HG02623 (cell line): ENCODE measurements at regions not wholly inside any gene's neighbourhood (a gene's known extent, or its start where the extent isn't known, plus 50 kb on each side); places are given as distances from the start of the nearest gene placed in this dataset.

Experiments used
- ATAC-seq: cut with Tn5 transposase; IDR thresholded peaks from one replicate; pipeline ENCODE4 v1.9.1; 2021; ENCODE audit warnings: moderate library complexity; ENCODE audit not compliant: unreplicated experiment

DNA sequence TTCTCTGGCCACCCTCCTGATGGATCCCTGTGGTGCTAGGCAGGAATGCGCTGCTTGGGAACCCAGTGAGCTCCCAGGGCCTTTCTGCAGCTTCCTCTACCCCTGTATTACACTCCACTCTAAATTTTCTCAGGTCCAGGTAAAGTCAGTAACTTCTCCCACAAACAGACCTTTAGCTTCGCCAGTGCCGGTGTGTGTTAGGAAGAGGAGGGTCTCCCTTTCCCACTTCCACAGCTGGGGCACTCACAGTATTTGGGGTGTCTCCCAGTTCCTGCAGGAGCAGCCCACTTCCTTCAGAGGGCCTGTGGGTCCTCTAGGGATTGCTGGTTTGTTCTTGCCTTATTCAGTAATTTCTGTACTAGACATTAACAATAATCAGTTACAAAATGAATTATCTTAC, 193.5 kb upstream of the PCDH17 start:
- ATAC-seq = no peak

- no peak for ATAC-seq
These were observed 188.1 kb upstream of the PCDH17 start for GRCh38 chr13:57443494-57443893.

DNA sequence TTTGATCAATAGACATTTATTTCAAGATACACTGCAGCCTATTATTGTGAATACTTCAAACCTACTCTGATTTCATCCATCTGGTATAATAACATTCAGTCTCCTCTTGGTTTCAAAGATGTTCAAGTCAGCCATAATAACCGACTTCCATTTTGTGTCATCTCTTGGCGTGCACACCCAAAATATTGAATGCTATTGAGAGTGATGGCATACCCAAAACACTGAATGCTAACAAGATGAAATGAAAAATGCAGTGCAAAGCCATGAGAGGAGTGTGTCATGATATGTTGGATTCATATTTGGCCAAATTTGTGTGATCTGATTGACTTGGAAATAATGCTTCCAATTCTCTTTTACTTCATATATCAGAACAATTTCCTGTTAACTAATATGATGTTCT, 181.2 kb upstream of the PCDH17 start:
- no peak for ATAC-seq

DNA sequence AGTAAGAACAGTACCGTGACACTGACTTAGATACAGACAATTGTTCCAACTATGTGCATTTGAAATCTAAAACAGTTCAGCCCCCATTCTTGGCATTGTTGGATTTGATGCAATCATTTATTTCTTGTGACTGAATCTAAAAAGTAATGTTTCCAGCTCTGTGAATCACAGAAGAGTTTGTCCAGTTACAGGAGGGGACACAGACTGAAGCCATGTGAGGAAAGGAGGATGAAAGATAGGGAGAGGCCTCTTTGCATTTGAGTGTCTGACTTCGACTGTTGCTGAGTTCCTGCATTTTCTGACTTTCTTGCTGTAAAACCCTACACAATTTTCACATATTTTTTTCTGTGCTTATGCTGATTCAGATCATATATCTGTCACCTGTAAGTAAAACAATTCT, 179.3 kb upstream of the PCDH17 start:
- no peak for ATAC-seq

DNA sequence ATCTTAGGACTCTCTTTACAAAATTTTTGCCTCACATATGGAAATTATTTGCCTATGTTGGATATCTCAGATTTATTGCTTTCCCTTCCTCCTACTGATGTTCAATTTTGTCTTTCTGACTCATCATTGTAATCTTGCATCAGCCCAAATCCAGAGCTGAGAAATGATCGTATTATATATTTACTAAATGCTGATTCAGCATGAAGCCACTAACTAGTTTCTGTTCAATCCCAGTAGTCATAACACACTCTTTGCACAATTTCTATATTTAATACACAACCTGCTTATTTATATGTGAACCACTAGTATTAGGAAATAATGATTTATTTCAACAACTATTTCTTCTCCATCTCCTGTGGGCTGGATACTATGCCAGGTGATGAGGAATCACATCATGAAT, 161.1 kb upstream of the PCDH17 start:
- no peak for ATAC-seq

- ATAC-seq = no peak
These were observed 140.2 kb upstream of the PCDH17 start for GRCh38 chr13:57491318-57491717.

DNA sequence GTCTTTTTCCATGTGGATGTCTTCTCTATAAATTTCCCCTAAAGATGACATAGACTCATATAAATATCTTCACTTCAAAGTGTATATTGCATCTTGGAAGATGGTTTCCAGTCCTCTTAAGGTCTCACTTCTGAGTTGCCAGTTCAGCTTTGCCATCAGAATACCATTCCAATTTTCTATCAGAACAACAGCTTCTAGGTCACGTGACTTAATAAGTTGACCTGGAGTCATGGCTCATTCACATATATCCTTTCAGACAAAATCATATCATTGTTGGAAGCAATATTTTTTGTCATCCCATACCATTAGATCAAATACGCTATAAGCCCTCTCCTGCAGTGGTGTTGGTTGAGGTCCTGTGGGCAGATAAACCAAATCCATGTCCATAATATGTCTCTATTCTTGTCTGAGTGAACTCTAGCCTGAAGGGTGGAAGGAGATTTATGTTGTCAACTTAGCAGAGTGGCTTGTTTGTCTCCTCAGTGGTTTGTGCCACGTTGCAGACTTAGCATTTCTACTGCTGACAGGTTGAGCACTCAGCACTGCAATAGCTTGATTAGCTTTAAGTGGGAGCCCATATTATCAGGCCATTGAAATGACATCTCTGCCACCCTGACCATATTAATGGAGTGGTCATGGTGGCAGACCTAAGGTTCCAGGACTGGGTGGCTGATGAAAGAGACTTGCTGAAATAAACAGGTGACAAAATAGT, 123.6 kb upstream of the PCDH17 start:
- ATAC-seq = no peak

- no peak for ATAC-seq
These were observed 119.9 kb upstream of the PCDH17 start for GRCh38 chr13:57511603-57512002.

DNA sequence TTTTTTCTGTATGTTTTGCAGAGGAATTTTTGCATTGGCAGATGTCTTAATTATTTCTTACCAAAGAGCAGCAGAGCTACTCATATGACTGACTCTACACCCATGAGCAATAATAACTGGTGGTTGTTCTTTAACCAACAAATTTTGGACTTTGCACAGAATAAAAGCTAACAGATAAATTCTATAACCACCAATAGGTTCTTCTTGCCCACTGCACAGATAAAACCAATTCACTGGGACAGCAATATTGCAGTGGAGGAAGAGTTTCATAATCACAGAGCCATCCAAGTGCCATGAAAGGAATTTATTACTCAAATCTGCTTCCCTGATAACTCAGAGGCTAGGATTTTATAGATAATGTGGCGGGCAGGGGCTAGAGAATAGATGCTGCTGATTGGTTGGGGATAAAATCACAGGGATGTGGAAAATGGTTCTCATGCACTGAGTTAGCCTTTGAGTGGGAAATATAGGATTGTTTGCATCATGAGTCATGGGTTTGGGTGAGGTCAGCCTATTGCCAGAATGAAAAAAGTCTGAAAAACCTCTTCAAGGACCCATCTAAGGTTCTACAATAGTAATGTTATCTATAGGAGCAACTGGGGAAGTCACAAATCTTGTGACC, 104.3 kb upstream of the PCDH17 start:
- ATAC-seq = no peak

- no peak for ATAC-seq
These were observed 100.3 kb upstream of the PCDH17 start for GRCh38 chr13:57531256-57531655.

- ATAC-seq = no peak
These were observed 84.6 kb upstream of the PCDH17 start for GRCh38 chr13:57546942-57547341.

DNA sequence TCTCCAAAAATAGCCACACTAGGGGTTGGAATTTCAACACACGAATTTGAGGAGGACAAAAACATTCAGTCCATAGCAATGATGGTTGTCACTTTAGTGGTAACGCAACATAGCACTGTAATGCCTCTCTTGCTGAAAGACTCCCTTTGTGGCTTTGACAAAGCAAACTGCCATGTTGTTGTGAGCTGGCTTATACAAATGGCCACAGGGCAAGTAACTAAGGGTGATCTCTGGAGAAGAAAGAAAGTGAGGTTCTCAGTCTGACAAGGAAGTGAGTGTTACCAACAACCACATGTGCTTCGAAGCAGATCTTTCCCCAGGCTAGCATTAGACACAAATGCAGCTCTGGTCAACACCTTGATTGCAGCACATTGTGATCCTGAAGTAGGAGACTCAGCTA, 79.1 kb upstream of the PCDH17 start:
- no peak for ATAC-seq

DNA sequence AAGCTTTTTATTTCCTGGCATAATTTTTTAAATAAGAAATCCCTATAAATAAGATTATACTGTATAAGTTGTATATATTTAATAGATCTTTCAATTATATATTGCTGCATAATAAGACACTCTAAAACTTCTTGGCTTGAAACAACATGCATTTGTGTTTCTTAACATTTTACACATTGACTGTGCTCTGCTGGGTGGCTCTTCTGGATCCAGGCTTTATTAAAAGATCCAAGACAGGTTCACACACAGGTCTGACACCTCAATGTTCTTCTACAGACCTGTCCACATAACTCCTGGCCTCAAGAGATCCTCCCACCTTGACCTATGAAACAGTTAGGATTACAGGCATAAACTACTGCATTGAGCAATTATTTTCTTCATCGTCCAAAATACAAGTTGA, 77.6 kb upstream of the PCDH17 start:
- no peak for ATAC-seq

DNA sequence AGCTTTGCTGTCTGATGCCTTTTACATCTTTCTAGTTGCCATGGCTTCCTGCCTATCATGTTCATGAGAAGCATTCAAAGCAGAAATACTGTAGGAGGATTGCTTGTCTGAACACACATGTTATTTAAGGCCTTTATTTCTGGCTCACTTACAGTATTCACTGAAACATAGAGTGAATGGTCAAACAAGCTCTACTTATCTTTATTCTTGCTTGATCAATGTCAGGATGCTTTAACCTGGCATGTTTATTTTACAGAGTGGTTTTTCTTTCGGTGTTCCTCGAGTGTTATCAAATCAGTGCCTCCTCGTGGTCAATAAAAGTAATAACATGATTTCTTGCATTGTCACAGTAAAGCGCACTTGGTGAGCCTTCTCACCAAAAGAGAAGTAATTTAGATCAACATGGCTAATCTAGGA, 73.5 kb upstream of the PCDH17 start:
- ATAC-seq = no peak

GRCh38 chr13:57568865-57569264, 62.7 kb upstream of the PCDH17 start:
- no peak for ATAC-seq

DNA sequence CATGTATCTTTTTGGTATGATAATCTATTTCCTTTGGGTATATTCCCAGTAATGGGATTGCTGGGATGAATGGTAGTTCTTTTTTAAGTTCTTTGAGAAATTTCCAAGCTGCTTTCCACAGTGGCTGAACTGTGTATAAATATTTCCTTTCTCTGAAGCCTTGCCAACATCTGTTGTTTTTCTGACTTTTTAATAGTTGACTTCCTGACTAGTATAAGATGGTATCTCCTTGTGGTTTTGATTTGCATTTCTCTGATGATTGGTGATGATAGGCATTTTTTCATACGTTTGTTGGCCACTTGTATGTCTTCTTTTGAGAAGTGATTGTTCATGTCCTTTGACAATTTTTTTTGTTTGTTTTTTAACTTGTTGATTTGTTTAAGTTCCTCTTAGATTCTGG, 61.6 kb upstream of the PCDH17 start:
- no peak for ATAC-seq
